IPS-NIHi7 (cell line): ENCODE measurements at regions not wholly inside any gene's neighbourhood (a gene's known extent, or its start where the extent isn't known, plus 50 kb on each side); places are given as distances from the start of the nearest gene placed in this dataset.

ENCODE experiments used
- DNase-seq: peaks from one replicate; pipeline ENCODE4 v3.0.0; 2012; ENCODE audit warnings: mixed read lengths; ENCODE audit errors: extremely low spot score

GRCh38 chr14:71863766-71864165, 68.5 kb upstream of the RGS6 start:
- no peak for DNase-seq
